Activated naive CD4-positive, alpha-beta T cell treated with anti-CD3 and anti-CD28 coated beads, Interleukin-2, amount 10 ng/mL, durations not matched to agents 7 days and 5 days (primary cell): ENCODE measurements at regions not wholly inside any gene's neighbourhood (a gene's known extent, or its start where the extent isn't known, plus 50 kb on each side); places are given as distances from the start of the nearest gene placed in this dataset.
"Not testable (repeated sequence)": the region's sequence is repeated elsewhere in the genome, so short reads cannot be mapped to it uniquely, and the experiment has no call there.

Experiments
- CTCF ChIA-PET: fragments of 350-600 bp; sonication (Branson Sonifier 250); formaldehyde crosslinking; loops from one replicate; lab custom pipeline; 2021; ENCODE audit warnings: antibody characterized with exemption; lab: Charles Lee
- DNase-seq: peaks from one replicate; pipeline ENCODE4 v3.0.0-alpha.2; 2020
- H3K27ac Mint-ChIP-seq: one replicate; pipeline ENCODE4 v1.8.0; 2021; ENCODE audit warnings: mild to moderate bottlenecking, moderate library complexity, mixed read lengths
- H3K27me3 Mint-ChIP-seq: one replicate; pipeline ENCODE4 v1.8.0; 2021; ENCODE audit warnings: mild to moderate bottlenecking, mixed read lengths
- H3K36me3 Mint-ChIP-seq: one replicate; pipeline ENCODE4 v1.8.0; 2021; ENCODE audit warnings: mixed read lengths
- H3K4me1 Mint-ChIP-seq: one replicate; pipeline ENCODE4 v1.8.0; 2021; ENCODE audit warnings: mixed read lengths
- H3K4me3 Mint-ChIP-seq: one replicate; pipeline ENCODE4 v1.8.0; 2021; ENCODE audit warnings: mild to moderate bottlenecking, moderate library complexity, mixed read lengths
- H3K9me3 Mint-ChIP-seq: one replicate; pipeline ENCODE4 v1.8.0; 2021; ENCODE audit warnings: mixed read lengths

GRCh38 chr7:152924826-152925411 is 165.4 kb downstream of the ACTR3B start:
- H3K9me3 Mint-ChIP-seq, result peaks cover 8% of the 10 kb centered on the region
- H3K27ac Mint-ChIP-seq, result no peak overlapping the region
- CTCF ChIA-PET, result no interaction called here
- DNase-seq, result no peak
- H3K4me1 Mint-ChIP-seq, result no peaks in the 10 kb centered on the region
- H3K4me3 Mint-ChIP-seq, result no peak overlapping the region
- peaks cover 34% of the 10 kb centered on the region for H3K27me3 Mint-ChIP-seq
- no peaks in the 10 kb centered on the region for H3K36me3 Mint-ChIP-seq

GRCh38 chr7:152925412-152926147 is 166.0 kb downstream of the ACTR3B start:
- Mint-ChIP-seq H3K27ac (no peak overlapping the region), H3K4me1 (no peaks in the 10 kb centered on the region), H3K27me3 (peaks cover 34% of the 10 kb centered on the region), H3K9me3 (peaks cover 2% of the 10 kb centered on the region), H3K36me3 (no peaks in the 10 kb centered on the region), H3K4me3 (no peak overlapping the region)
- CTCF ChIA-PET, result no interaction called here
- no peak for DNase-seq

GRCh38 chr7:152931633-152932032 is 172.1 kb downstream of the ACTR3B start:
- H3K36me3 Mint-ChIP-seq, result no peaks in the 10 kb centered on the region
- no peaks in the 10 kb centered on the region for H3K9me3 Mint-ChIP-seq
- CTCF ChIA-PET, result no interaction called here
- no peak overlapping the region for H3K27ac Mint-ChIP-seq
- no peaks in the 10 kb centered on the region for H3K27me3 Mint-ChIP-seq
- H3K4me3 Mint-ChIP-seq, result no peak overlapping the region
- no peak for DNase-seq
- H3K4me1 Mint-ChIP-seq, result no peaks in the 10 kb centered on the region

GRCh38 chr7:152937282-152937681 is 177.7 kb downstream of the ACTR3B start:
- Mint-ChIP-seq H3K9me3 (no peaks in the 10 kb centered on the region), H3K27ac (no peak overlapping the region), H3K27me3 (peaks cover 5% of the 10 kb centered on the region), H3K4me1 (no peaks in the 10 kb centered on the region), H3K4me3 (no peak overlapping the region), H3K36me3 (no peaks in the 10 kb centered on the region)
- DNase-seq, result no peak
- CTCF ChIA-PET, result no interaction called here

- not testable (repeated sequence) for H3K9me3 Mint-ChIP-seq, H3K27me3 Mint-ChIP-seq
Observed at GRCh38 chr7:152946616-152947015, 187.1 kb downstream of the ACTR3B start.

GRCh38 chr7:152947686-152948085 is 188.1 kb downstream of the ACTR3B start:
- no peak overlapping the region for H3K27ac Mint-ChIP-seq

More at GRCh38 chr7:152946616-152947015, 187.1 kb downstream of the ACTR3B start:
- CTCF ChIA-PET, H3K36me3 Mint-ChIP-seq, DNase-seq, H3K4me3 Mint-ChIP-seq, H3K27ac Mint-ChIP-seq, H3K4me1 Mint-ChIP-seq: not testable (repeated sequence)

GRCh38 chr7:152949253-152949652 is 189.7 kb downstream of the ACTR3B start:
- no peaks in the 10 kb centered on the region for H3K9me3 Mint-ChIP-seq
- H3K27me3 Mint-ChIP-seq, result no peaks in the 10 kb centered on the region
- H3K27ac Mint-ChIP-seq, result no peak overlapping the region
- no peak overlapping the region for H3K4me3 Mint-ChIP-seq
- H3K4me1 Mint-ChIP-seq, result peaks cover 5% of the 10 kb centered on the region
- CTCF ChIA-PET, result no interaction called here
- DNase-seq, result no peak
- no peaks in the 10 kb centered on the region for H3K36me3 Mint-ChIP-seq

More at GRCh38 chr7:152947686-152948085, 188.1 kb downstream of the ACTR3B start:
- H3K4me3 Mint-ChIP-seq, result no peak overlapping the region
- H3K9me3 Mint-ChIP-seq, result no peaks in the 10 kb centered on the region
- peaks cover 9% of the 10 kb centered on the region for H3K4me1 Mint-ChIP-seq
- no peaks in the 10 kb centered on the region for H3K27me3 Mint-ChIP-seq
- CTCF ChIA-PET, result no interaction called here
- no peaks in the 10 kb centered on the region for H3K36me3 Mint-ChIP-seq
- DNase-seq, result no peak

GRCh38 chr7:152949790-152950189 is 190.2 kb downstream of the ACTR3B start:
- no peak overlapping the region for H3K4me3 Mint-ChIP-seq
- H3K4me1 Mint-ChIP-seq, result peaks cover under 1% of the 10 kb centered on the region
- no peaks in the 10 kb centered on the region for H3K27me3 Mint-ChIP-seq
- no peak for DNase-seq
- no peak overlapping the region for H3K27ac Mint-ChIP-seq
- no peaks in the 10 kb centered on the region for H3K9me3 Mint-ChIP-seq
- H3K36me3 Mint-ChIP-seq, result no peaks in the 10 kb centered on the region
- CTCF ChIA-PET, result no interaction called here

GRCh38 chr7:152956006-152956405 is 196.5 kb downstream of the ACTR3B start:
- Mint-ChIP-seq H3K36me3 (no peaks in the 10 kb centered on the region), H3K27me3 (no peaks in the 10 kb centered on the region), H3K27ac (no peak overlapping the region), H3K9me3 (peaks cover 3% of the 10 kb centered on the region), H3K4me1 (no peaks in the 10 kb centered on the region), H3K4me3 (no peak overlapping the region)
- CTCF ChIA-PET, result no interaction called here
- DNase-seq, result no peak

GRCh38 chr7:152959610-152960009 is 200.1 kb downstream of the ACTR3B start:
- Mint-ChIP-seq H3K27ac (no peak overlapping the region), H3K27me3 (no peaks in the 10 kb centered on the region), H3K4me1 (no peaks in the 10 kb centered on the region), H3K36me3 (no peaks in the 10 kb centered on the region), H3K4me3 (no peak overlapping the region), H3K9me3 (peaks cover 3% of the 10 kb centered on the region)
- CTCF ChIA-PET, result no interaction called here
- no peak for DNase-seq

GRCh38 chr7:152961796-152962195 is 202.2 kb downstream of the ACTR3B start:
- H3K4me1 Mint-ChIP-seq, CTCF ChIA-PET, DNase-seq, H3K9me3 Mint-ChIP-seq, H3K27ac Mint-ChIP-seq, H3K36me3 Mint-ChIP-seq, H3K27me3 Mint-ChIP-seq, H3K4me3 Mint-ChIP-seq: not testable (repeated sequence)

- Mint-ChIP-seq H3K27ac (no peak overlapping the region), H3K9me3 (no peaks in the 10 kb centered on the region), H3K4me1 (no peaks in the 10 kb centered on the region), H3K4me3 (no peak overlapping the region), H3K27me3 (no peaks in the 10 kb centered on the region), H3K36me3 (no peaks in the 10 kb centered on the region)
- no peak for DNase-seq
- CTCF ChIA-PET, result interaction anchor here (1.0 kb wide), 1 partner anchor 29 kb away, joined by 3 read pairs; no protein-coding TSS in a partner anchor
Observed at GRCh38 chr7:152966189-152966588, 206.6 kb downstream of the ACTR3B start.

GRCh38 chr7:152967958-152968357 is 208.4 kb downstream of the ACTR3B start:
- Mint-ChIP-seq H3K4me3 (no peak overlapping the region), H3K27ac (no peak overlapping the region), H3K36me3 (no peaks in the 10 kb centered on the region), H3K27me3 (no peaks in the 10 kb centered on the region), H3K9me3 (no peaks in the 10 kb centered on the region), H3K4me1 (no peaks in the 10 kb centered on the region)
- DNase-seq, result no peak
- CTCF ChIA-PET, result no interaction called here

- Mint-ChIP-seq H3K36me3 (no peaks in the 10 kb centered on the region), H3K9me3 (no peaks in the 10 kb centered on the region), H3K27ac (no peak overlapping the region), H3K4me3 (no peak overlapping the region), H3K27me3 (no peaks in the 10 kb centered on the region), H3K4me1 (no peaks in the 10 kb centered on the region)
- CTCF ChIA-PET, result no interaction called here
- DNase-seq, result no peak
Observed at GRCh38 chr7:152968514-152968913, 209.0 kb downstream of the ACTR3B start.

GRCh38 chr7:152969335-152969734 is 209.8 kb downstream of the ACTR3B start:
- Mint-ChIP-seq H3K27me3 (no peaks in the 10 kb centered on the region), H3K4me1 (no peaks in the 10 kb centered on the region), H3K36me3 (no peaks in the 10 kb centered on the region), H3K27ac (no peak overlapping the region), H3K4me3 (no peak overlapping the region), H3K9me3 (no peaks in the 10 kb centered on the region)
- DNase-seq, result no peak
- CTCF ChIA-PET, result no interaction called here
